ENCODE measurements at regions not wholly inside any gene's neighbourhood (a gene's known extent, or its start where the extent isn't known, plus 50 kb on each side); places are given as distances from the start of the nearest gene placed in this dataset.

- peaks cover 0 to 2% (median 0%) of the 10 kb centered on the region in 3 donors for H3K27me3 ChIP-seq (ENCODE audit: control insufficient read depth in 3 of 3, insufficient read depth in 3 of 3, low read length in 2 of 3)
- H3K36me3 ChIP-seq (ENCODE audit: control insufficient read depth in 4 of 4, insufficient read depth in 4 of 4, low read length in 4 of 4) = no peaks in the 10 kb centered on the region
- ATAC-seq (ENCODE audit: insufficient read depth, low FRiP score) (no peak), DNase-seq (no peak)
- no peaks in the 10 kb centered on the region for H3K4me1 ChIP-seq (ENCODE audit: control insufficient read depth in 5 of 5, insufficient read depth in 5 of 5, low read length in 5 of 5)
- H3K9ac ChIP-seq (ENCODE audit: insufficient read depth in 1 of 2, low read length in 2 of 2) = no peak overlapping the region
- no peak overlapping the region for H3K27ac ChIP-seq (ENCODE audit: low read depth in 1 of 2, low read length in 1 of 2)
- TF ChIP-seq, protein P1, sequence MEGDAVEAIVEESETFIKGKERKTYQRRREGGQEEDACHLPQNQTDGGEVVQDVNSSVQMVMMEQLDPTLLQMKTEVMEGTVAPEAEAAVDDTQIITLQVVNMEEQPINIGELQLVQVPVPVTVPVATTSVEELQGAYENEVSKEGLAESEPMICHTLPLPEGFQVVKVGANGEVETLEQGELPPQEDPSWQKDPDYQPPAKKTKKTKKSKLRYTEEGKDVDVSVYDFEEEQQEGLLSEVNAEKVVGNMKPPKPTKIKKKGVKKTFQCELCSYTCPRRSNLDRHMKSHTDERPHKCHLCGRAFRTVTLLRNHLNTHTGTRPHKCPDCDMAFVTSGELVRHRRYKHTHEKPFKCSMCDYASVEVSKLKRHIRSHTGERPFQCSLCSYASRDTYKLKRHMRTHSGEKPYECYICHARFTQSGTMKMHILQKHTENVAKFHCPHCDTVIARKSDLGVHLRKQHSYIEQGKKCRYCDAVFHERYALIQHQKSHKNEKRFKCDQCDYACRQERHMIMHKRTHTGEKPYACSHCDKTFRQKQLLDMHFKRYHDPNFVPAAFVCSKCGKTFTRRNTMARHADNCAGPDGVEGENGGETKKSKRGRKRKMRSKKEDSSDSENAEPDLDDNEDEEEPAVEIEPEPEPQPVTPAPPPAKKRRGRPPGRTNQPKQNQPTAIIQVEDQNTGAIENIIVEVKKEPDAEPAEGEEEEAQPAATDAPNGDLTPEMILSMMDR (IDR thresholded peaks at IDR 0.05; ENCODE audit: control extremely low read depth, extremely low read depth) = no peak
- peaks cover 0 to 5% (median 0%) of the 10 kb centered on the region in 4 donors for H3K9me3 ChIP-seq (ENCODE audit: control insufficient read depth in 4 of 4, insufficient read depth in 3 of 4, low read length in 3 of 4)
- no peak overlapping the region for H3K4me3 ChIP-seq
- 71 to 89% methylated on average over 2 of the region's 2 CpGs for WGBS, 2 donors
These were observed 93.6 kb downstream of the OTX2 start for GRCh38 chr14:56716705-56717104.

GRCh38 chr14:56715938-56716337, 94.3 kb downstream of the OTX2 start:
- no peak overlapping the region for H3K4me3 ChIP-seq
- H3K27ac ChIP-seq (ENCODE audit: low read depth in 1 of 2, low read length in 1 of 2) = no peak overlapping the region
- TF ChIP-seq, protein P1 (IDR thresholded peaks at IDR 0.05; ENCODE audit: control extremely low read depth, extremely low read depth) = no peak
- no peak overlapping the region for H3K9ac ChIP-seq (ENCODE audit: insufficient read depth in 1 of 2, low read length in 2 of 2)
- DNase-seq (no peak), ATAC-seq (ENCODE audit: insufficient read depth, low FRiP score) (no peak)
- no peaks in the 10 kb centered on the region for H3K36me3 ChIP-seq (ENCODE audit: control insufficient read depth in 4 of 4, insufficient read depth in 4 of 4, low read length in 4 of 4)
- no peaks in the 10 kb centered on the region for H3K4me1 ChIP-seq (ENCODE audit: control insufficient read depth in 5 of 5, insufficient read depth in 5 of 5, low read length in 5 of 5)
- H3K9me3 ChIP-seq (ENCODE audit: control insufficient read depth in 4 of 4, insufficient read depth in 3 of 4, low read length in 3 of 4) = peaks cover 0 to 5% (median 0%) of the 10 kb centered on the region in 4 donors
- 60 to 72% methylated on average over 4 of the region's 4 CpGs for WGBS, 2 donors
- H3K27me3 ChIP-seq (ENCODE audit: control insufficient read depth in 3 of 3, insufficient read depth in 3 of 3, low read length in 2 of 3) = peaks cover 0 to 2% (median 0%) of the 10 kb centered on the region in 3 donors

- no peaks in the 10 kb centered on the region for H3K36me3 ChIP-seq (ENCODE audit: control insufficient read depth in 4 of 4, insufficient read depth in 4 of 4, low read length in 4 of 4)
- H3K9me3 ChIP-seq (ENCODE audit: control insufficient read depth in 4 of 4, insufficient read depth in 3 of 4, low read length in 3 of 4) = no peaks in the 10 kb centered on the region
- DNase-seq (peak in 1 of 3 donors; percentile 9), ATAC-seq (ENCODE audit: insufficient read depth, low FRiP score) (no peak)
- H3K27me3 ChIP-seq (ENCODE audit: control insufficient read depth in 3 of 3, insufficient read depth in 3 of 3, low read length in 2 of 3) = peaks cover 0 to 2% (median 2%) of the 10 kb centered on the region in 3 donors
- no peak overlapping the region for H3K9ac ChIP-seq (ENCODE audit: insufficient read depth in 1 of 2, low read length in 2 of 2)
- TF ChIP-seq, protein P1 (IDR thresholded peaks at IDR 0.05; ENCODE audit: control extremely low read depth, extremely low read depth) = no peak
- WGBS, 2 donors = 50 to 73% methylated on average over 3 of the region's 3 CpGs
- no peak overlapping the region for H3K4me3 ChIP-seq
- no peak overlapping the region for H3K27ac ChIP-seq (ENCODE audit: low read depth in 1 of 2, low read length in 1 of 2)
- no peaks in the 10 kb centered on the region for H3K4me1 ChIP-seq (ENCODE audit: control insufficient read depth in 5 of 5, insufficient read depth in 5 of 5, low read length in 5 of 5)
These were observed 101.1 kb downstream of the OTX2 start for GRCh38 chr14:56709201-56709600.

GRCh38 chr14:56708704-56709103, 101.6 kb downstream of the OTX2 start:
- Histone ChIP-seq H3K36me3 (ENCODE audit: control insufficient read depth in 4 of 4, insufficient read depth in 4 of 4, low read length in 4 of 4) (no peaks in the 10 kb centered on the region), H3K27me3 (ENCODE audit: control insufficient read depth in 3 of 3, insufficient read depth in 3 of 3, low read length in 2 of 3) (peaks cover 0 to 2% (median 2%) of the 10 kb centered on the region in 3 donors), H3K27ac (ENCODE audit: low read depth in 1 of 2, low read length in 1 of 2) (no peak overlapping the region), H3K4me1 (ENCODE audit: control insufficient read depth in 5 of 5, insufficient read depth in 5 of 5, low read length in 5 of 5) (no peaks in the 10 kb centered on the region), H3K9ac (ENCODE audit: insufficient read depth in 1 of 2, low read length in 2 of 2) (no peak overlapping the region), H3K4me3 (no peak overlapping the region), H3K9me3 (ENCODE audit: control insufficient read depth in 4 of 4, insufficient read depth in 3 of 4, low read length in 3 of 4) (no peaks in the 10 kb centered on the region)
- TF ChIP-seq, protein P1 (IDR thresholded peaks at IDR 0.05; ENCODE audit: control extremely low read depth, extremely low read depth) = no peak
- WGBS, 2 donors = 45 to 58% methylated on average over 6 of the region's 6 CpGs
- ATAC-seq (ENCODE audit: insufficient read depth, low FRiP score) (no peak), DNase-seq (no peak)

Data from lung (tissue), 11 donors.